NT2/D1 (cell line): ENCODE measurements at regions not wholly inside any gene's neighbourhood (a gene's known extent, or its start where the extent isn't known, plus 50 kb on each side); places are given as distances from the start of the nearest gene placed in this dataset.

ENCODE experiments used
- SUZ12 ChIP-seq: IDR thresholded peaks from 2 replicates; pipeline ENCODE4 v1.6.1; 2011; ENCODE audit not compliant: insufficient read length, insufficient read depth; ENCODE audit errors: extremely low read depth
- YY1 ChIP-seq: IDR thresholded peaks from 2 replicates; pipeline ENCODE4 v1.6.1; 2011; ENCODE audit not compliant: insufficient read length, insufficient read depth
- ZNF274 ChIP-seq: IDR thresholded peaks from 2 replicates; pipeline ENCODE4 v1.6.1; 2011; ENCODE audit warnings: mild to moderate bottlenecking, low read depth, low read length

DNA sequence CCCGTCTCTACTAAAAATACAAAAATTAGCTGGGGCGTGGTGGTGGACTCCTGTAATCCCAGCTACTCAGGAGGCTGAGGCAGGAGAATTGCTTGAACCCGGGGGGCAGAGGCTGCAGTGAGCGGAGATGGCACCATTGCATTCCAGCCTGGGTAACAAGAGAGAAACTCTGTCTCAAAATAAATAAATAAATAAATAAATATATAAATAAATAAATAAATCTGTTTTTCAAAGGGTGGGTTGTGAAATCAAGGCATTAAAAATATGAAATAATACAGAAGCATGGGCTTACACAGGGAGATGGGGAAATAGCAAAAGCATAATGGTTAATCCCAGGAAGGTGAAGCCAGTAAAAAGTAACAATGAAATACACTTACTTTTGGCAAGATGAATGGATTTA, 93.9 kb downstream of the LYZL2 start:
- TF ChIP-seq ZNF274 (no peak), SUZ12 (no peak), YY1 (no peak)
